OCI-LY7 (cell line): ENCODE measurements at regions not wholly inside any gene's neighbourhood (a gene's known extent, or its start where the extent isn't known, plus 50 kb on each side); places are given as distances from the start of the nearest gene placed in this dataset.

Experiments used
- BruUV-seq: library from RNA; stranded (reverse); fragments of 400-500 nt; replicated peaks from 2 replicates; lab custom pipeline; 2021; lab: Mats Ljungman, UMichigan
- CTCF ChIA-PET: fragments of 300-600 bp; sonication (Branson Sonifier 250); formaldehyde crosslinking; loops from one replicate; lab custom pipeline; 2022; ENCODE audit warnings: antibody characterized with exemption; ENCODE audit not compliant: unreplicated experiment; lab: Charles Lee
- POLR2A ChIA-PET: fragments of 300-600 bp; sonication (Branson Sonifier 250); formaldehyde crosslinking; loops from one replicate; lab custom pipeline; 2022; ENCODE audit warnings: antibody characterized with exemption; lab: Charles Lee
- DNase-seq: peaks from one replicate; pipeline ENCODE4 v3.0.0-alpha.2; 2015; ENCODE audit warnings: low spot score
- H2AFZ ChIP-seq: fragments of 200-600 bp; sonication (generic), shearing (Covaris generic); 2 replicates; pipeline ENCODE4 v1.6.1; 2014; ENCODE audit warnings: mild to moderate bottlenecking, antibody characterized with exemption, low read length, moderate library complexity
- H3K27ac ChIP-seq: fragments of 200-600 bp; sonication (generic); 2 replicates; pipeline ENCODE4 v1.5.1; 2014; ENCODE audit warnings: mixed run types, low read depth, mild to moderate bottlenecking, moderate library complexity, low read length, inconsistent platforms; ENCODE audit not compliant: poor library complexity, severe bottlenecking
- H3K36me3 ChIP-seq: fragments of 200-600 bp; sonication (generic); 2 replicates; pipeline ENCODE4 v1.6.1; 2014; ENCODE audit warnings: mild to moderate bottlenecking, antibody characterized with exemption, low read length, moderate library complexity, mixed read lengths; ENCODE audit not compliant: insufficient read depth
- H3K4me1 ChIP-seq: fragments of 200-600 bp; sonication (generic); 2 replicates; pipeline ENCODE4 v1.5.1; 2014; ENCODE audit warnings: mild to moderate bottlenecking, low read length; ENCODE audit not compliant: insufficient read depth, poor library complexity, severe bottlenecking
- H3K4me2 ChIP-seq: fragments of 200-600 bp; sonication (generic); 2 replicates; pipeline ENCODE4 v1.6.1; 2014; ENCODE audit warnings: mild to moderate bottlenecking, low read length
- H3K4me3 ChIP-seq: fragments of 200-600 bp; sonication (generic); 2 replicates; pipeline ENCODE4 v1.5.1; 2014; ENCODE audit warnings: mild to moderate bottlenecking, low read depth, low read length; ENCODE audit not compliant: poor library complexity, severe bottlenecking
- H3K79me2 ChIP-seq: fragments of 200-600 bp; sonication (generic); 2 replicates; pipeline ENCODE4 v1.6.1; 2016; ENCODE audit warnings: low read depth, mild to moderate bottlenecking, low read length, moderate library complexity, mixed read lengths; ENCODE audit not compliant: insufficient read depth
- H3K9me2 ChIP-seq: fragments of 200-600 bp; sonication (generic); 2 replicates; pipeline ENCODE4 v1.6.1; 2016; ENCODE audit warnings: mild to moderate bottlenecking, low read length, mixed read lengths; ENCODE audit not compliant: insufficient read depth
- H3K9me3 ChIP-seq: fragments of 200-600 bp; sonication (generic); 2 replicates; pipeline ENCODE4 v1.6.1; 2014; ENCODE audit warnings: mild to moderate bottlenecking, mixed run types, low read length, mixed read lengths
- H4K20me1 ChIP-seq: fragments of 200-600 bp; sonication (generic); 2 replicates; pipeline ENCODE4 v1.6.1; 2014; ENCODE audit warnings: mild to moderate bottlenecking, antibody characterized with exemption, low read length, moderate library complexity, mixed read lengths; ENCODE audit not compliant: insufficient read depth
- CTCF ChIP-seq: fragments of 200-600 bp; sonication (generic); conservative IDR thresholded peaks from 2 replicates; pipeline ENCODE4 v1.5.1; 2014; ENCODE audit warnings: mild to moderate bottlenecking, antibody characterized with exemption, low read length, moderate library complexity, mixed read lengths
- EZH2phosphoT487 ChIP-seq: fragments of 200-600 bp; sonication (generic); IDR thresholded peaks from 2 replicates; pipeline ENCODE4 v1.6.1; 2018; ENCODE audit warnings: low read depth, borderline replicate concordance, mild to moderate bottlenecking, mixed run types, antibody characterized with exemption, low read length, moderate library complexity, mixed read lengths
- intact Hi-C: fragments of 100-400 bp; cut with micrococcal nuclease; formaldehyde crosslinking; loops from one replicate; pipeline ENCODE4 v1.10.0; 2022; ENCODE audit not compliant: unreplicated experiment

- H3K4me1 ChIP-seq: peaks cover 8% of the 10 kb centered on the region
- no peak for TF ChIP-seq CTCF
- no peak for TF ChIP-seq EZH2phosphoT487
- H3K9me2 ChIP-seq: no peaks in the 10 kb centered on the region
- no peak overlapping the region for H3K4me2 ChIP-seq
- no peak overlapping the region for H3K27ac ChIP-seq
- H3K4me3 ChIP-seq: no peak overlapping the region
- H2AFZ ChIP-seq: no peak overlapping the region
- no TSS peak for BruUV-seq
- H3K9me3 ChIP-seq: peaks cover 22% of the 10 kb centered on the region
- no peak for DNase-seq
- no peaks in the 10 kb centered on the region for H3K79me2 ChIP-seq
- H4K20me1 ChIP-seq: no peaks in the 10 kb centered on the region
- intact Hi-C loops: no loop called here
- peaks cover 9% of the 10 kb centered on the region; the same call in 1 of the 2 replicates for H3K36me3 ChIP-seq
- POLR2A ChIA-PET: no interaction called here
- CTCF ChIA-PET: no interaction called here
Measured at GRCh38 chr6:19557191-19557590, 280.0 kb upstream of the ID4 start.

DNA sequence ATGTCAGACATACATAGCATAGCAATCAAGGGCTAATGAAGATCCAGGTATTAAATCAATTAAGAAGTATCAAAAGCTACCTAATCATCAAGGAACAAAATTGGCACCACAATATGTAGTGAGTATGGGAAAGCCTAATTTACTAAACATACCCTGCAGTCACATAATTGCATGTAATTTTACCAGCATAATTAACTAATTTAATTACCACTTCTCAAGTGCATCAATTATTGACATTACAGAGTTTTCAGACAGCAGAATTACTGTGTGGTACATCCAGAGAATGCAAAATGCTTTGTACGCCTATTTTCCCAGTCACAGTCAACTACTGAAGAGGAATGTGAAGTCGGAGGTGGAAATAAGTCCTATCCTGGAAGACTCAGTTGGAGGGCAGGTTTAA, 279.0 kb upstream of the ID4 start:
- Histone ChIP-seq H3K4me2 (no peak overlapping the region), H3K79me2 (no peaks in the 10 kb centered on the region), H3K27ac (no peak overlapping the region), H3K4me3 (no peak overlapping the region), H3K36me3 (peaks cover 9% of the 10 kb centered on the region; the same call in 1 of the 2 replicates), H3K9me3 (peaks cover 14% of the 10 kb centered on the region), H3K4me1 (peaks cover 8% of the 10 kb centered on the region), H4K20me1 (no peaks in the 10 kb centered on the region), H2AFZ (0 out of 2 replicates have a peak overlapping the region, but pooled peaks have one; percentile 29), H3K9me2 (no peaks in the 10 kb centered on the region)
- no peak for DNase-seq
- CTCF ChIA-PET: no interaction called here
- TF ChIP-seq EZH2phosphoT487 (no peak), CTCF (no peak)
- no TSS peak for BruUV-seq
- intact Hi-C loops: no loop called here
- POLR2A ChIA-PET: interaction anchor here (0.5 to 1.3 kb wide), 5 partner anchors 9 to 246 kb away, joined by 3 to 4 read pairs (median 4); no protein-coding TSS in a partner anchor

DNA sequence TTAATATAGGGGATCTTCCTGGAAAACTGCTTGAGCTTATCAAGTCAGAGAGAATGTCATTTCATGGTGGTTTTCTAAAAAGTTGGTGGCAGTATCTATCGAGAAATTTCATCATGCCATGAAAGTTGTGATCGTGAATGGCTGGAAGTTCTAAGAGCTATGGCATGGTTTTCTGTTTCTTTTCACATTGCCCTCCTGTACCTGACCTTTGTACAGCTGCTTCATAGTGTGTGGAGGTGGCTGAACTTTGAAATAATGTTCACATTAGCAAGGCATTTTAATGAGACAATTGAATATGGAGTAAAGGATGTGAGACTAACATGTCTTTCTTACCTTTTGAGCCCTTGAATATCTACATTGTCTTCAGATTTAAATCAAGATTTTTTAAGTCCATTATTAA, 278.2 kb upstream of the ID4 start:
- no TSS peak for BruUV-seq
- peaks cover 8% of the 10 kb centered on the region for H3K4me1 ChIP-seq
- POLR2A ChIA-PET: interaction anchor here (1.0 to 1.8 kb wide), 5 partner anchors 9 to 53 kb away, joined by 3 to 9 read pairs (median 4); no protein-coding TSS in a partner anchor

More for the DNA sequence above, 278.2 kb upstream of the ID4 start:
- intact Hi-C loops: no loop called here
- Histone ChIP-seq H3K79me2 (no peaks in the 10 kb centered on the region), H4K20me1 (no peaks in the 10 kb centered on the region), H3K9me3 (peaks cover 12% of the 10 kb centered on the region), H3K9me2 (no peaks in the 10 kb centered on the region), H3K36me3 (peaks cover 9% of the 10 kb centered on the region; the same call in 1 of the 2 replicates), H3K27ac (no peak overlapping the region), H3K4me3 (no peak overlapping the region), H3K4me2 (no peak overlapping the region), H2AFZ (0 out of 2 replicates have a peak overlapping the region, but pooled peaks have one; percentile 29)
- TF ChIP-seq EZH2phosphoT487: no peak
- TF ChIP-seq CTCF: no peak
- CTCF ChIA-PET: no interaction called here
- DNase-seq: no peak
